Fibroblast of lung (primary cell): ENCODE measurements at regions not wholly inside any gene's neighbourhood (a gene's known extent, or its start where the extent isn't known, plus 50 kb on each side); places are given as distances from the start of the nearest gene placed in this dataset.

Source experiments
- EZH2 ChIP-seq: IDR thresholded peaks from 2 replicates; pipeline ENCODE4 v1.5.1; 2012; ENCODE audit warnings: low read length, control low read depth, mild to moderate bottlenecking; ENCODE audit errors: missing control alignments
- TF ChIP-seq, protein P1 (sequence below), 2 donors: IDR thresholded peaks in 1 of 2; conservative IDR thresholded peaks in 1 of 2; 1 replicate in 1 of 2; 2 replicates in 1 of 2; pipeline ENCODE4 v1.5.1; 2011 to 2012; ENCODE audit warnings: low read length in 2 of 2, control low read depth in 1 of 2, inconsistent platforms in 1 of 2, low read depth in 1 of 2, mild to moderate bottlenecking in 1 of 2

DNA sequence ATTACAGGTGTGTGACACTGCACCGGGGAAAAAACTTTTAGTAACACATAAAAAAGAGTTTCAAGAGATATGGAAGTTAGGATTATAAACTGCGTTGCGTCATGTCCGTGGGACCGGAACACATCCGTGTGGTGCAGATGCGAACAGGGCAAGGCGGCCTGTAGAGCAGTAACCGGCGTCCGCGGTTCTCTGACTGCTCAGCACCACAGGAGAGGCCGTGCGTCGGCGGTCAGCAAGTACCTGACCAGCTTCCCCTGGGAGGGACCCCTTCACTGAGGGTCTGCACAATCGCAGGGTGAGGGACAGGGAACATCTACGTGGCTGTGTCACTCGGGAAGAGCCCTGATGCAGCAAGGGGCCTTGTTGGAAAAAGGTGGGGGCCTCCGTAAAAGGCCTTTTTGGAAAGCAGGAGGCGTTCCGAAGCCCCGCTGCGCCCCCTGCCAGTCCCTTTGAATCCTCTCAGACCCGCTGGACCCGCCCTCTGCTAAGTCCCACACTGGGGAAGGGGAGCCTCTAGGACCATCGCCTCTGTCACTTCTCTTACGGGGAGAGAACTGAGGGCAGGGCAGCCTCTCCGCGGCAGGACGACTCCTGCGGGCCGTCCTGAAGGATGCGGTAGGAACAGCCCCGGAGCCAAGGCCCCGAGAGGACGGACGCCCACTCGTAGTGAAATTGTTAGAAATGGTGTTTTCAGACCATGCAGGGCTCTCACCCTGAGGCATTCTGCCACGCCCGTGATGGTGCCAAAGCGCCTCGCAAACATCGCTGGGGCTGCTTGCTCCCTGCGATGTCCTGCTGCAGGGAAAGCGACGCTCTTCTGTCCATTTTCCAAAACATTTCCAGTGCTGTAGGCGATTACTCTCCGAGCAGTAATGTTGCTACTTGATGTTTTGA is 771.6 kb upstream of the COBL start:
- TF ChIP-seq, protein P1, sequence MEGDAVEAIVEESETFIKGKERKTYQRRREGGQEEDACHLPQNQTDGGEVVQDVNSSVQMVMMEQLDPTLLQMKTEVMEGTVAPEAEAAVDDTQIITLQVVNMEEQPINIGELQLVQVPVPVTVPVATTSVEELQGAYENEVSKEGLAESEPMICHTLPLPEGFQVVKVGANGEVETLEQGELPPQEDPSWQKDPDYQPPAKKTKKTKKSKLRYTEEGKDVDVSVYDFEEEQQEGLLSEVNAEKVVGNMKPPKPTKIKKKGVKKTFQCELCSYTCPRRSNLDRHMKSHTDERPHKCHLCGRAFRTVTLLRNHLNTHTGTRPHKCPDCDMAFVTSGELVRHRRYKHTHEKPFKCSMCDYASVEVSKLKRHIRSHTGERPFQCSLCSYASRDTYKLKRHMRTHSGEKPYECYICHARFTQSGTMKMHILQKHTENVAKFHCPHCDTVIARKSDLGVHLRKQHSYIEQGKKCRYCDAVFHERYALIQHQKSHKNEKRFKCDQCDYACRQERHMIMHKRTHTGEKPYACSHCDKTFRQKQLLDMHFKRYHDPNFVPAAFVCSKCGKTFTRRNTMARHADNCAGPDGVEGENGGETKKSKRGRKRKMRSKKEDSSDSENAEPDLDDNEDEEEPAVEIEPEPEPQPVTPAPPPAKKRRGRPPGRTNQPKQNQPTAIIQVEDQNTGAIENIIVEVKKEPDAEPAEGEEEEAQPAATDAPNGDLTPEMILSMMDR (conservative IDR thresholded peaks at IDR 0.05 in 1 of 2, IDR thresholded peaks at IDR 0.05 in 1 of 2; ENCODE audit: low read depth in 1 of 2, low read length in 2 of 2): no peak
- TF ChIP-seq EZH2: no peak
